HG03342 (cell line): ENCODE measurements at regions not wholly inside any gene's neighbourhood (a gene's known extent, or its start where the extent isn't known, plus 50 kb on each side); places are given as distances from the start of the nearest gene placed in this dataset.
A peak's percentile ranks its signal among the peaks of the same experiment; 100 is the strongest.
"Not testable (repeated sequence)": the region's sequence is repeated elsewhere in the genome, so short reads cannot be mapped to it uniquely, and the experiment has no call there.

Source experiments
- ATAC-seq: cut with Tn5 transposase; IDR thresholded peaks from one replicate; pipeline ENCODE4 v1.9.1; 2021; ENCODE audit warnings: mild to moderate bottlenecking, moderate library complexity; ENCODE audit not compliant: unreplicated experiment

GRCh38 chr15:20680257-20680815 is 138.7 kb upstream of the GOLGA6L6 start:
- not testable (repeated sequence) for ATAC-seq

DNA sequence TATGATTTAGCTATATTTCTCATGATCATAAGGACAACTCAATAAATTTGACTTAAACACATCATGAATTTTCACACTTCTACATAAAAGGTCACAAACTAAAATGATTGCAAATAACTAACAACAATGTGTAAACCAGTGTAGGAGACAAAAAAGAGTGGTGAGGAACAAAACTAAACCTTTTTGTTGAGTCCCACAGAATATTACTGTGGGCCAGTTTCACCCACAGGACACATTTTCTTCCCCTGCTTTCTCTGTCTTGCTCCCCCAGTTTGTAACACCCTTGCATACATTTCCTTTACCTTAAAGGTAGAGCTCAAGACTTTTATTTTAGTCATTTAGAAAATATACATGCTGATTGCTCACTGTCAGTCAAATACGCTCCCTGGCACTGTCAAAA is 130.9 kb upstream of the GOLGA6L6 start:
- no peak for ATAC-seq

- no peak for ATAC-seq
Measured at GRCh38 chr15:20671675-20672074, 130.1 kb upstream of the GOLGA6L6 start.

GRCh38 chr15:20666410-20666809 is 124.8 kb upstream of the GOLGA6L6 start:
- ATAC-seq: not testable (repeated sequence)

GRCh38 chr15:20665653-20666052 is 124.1 kb upstream of the GOLGA6L6 start:
- ATAC-seq: no peak

GRCh38 chr15:20659265-20659664 is 117.7 kb upstream of the GOLGA6L6 start:
- no peak for ATAC-seq

DNA sequence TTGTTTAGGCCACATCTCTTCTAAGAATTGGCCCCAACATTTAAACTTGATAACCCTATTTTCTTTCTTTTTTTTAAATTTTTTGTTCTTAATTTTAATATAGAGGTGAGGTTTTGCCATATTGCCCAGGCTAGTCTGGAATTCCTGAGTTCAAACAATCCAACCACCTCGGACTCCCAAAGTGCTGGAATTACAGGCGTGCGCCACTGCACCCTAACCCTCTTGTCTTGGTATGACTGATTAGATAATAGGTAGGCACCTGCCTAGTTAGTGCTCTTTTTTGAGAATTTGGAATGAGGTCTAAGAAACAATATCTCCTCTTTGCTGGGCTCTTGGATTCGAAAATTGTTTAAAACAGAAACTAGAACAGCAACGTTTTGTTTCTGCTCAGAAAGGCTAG is 116.4 kb upstream of the GOLGA6L6 start:
- no peak for ATAC-seq

- ATAC-seq: no peak
Measured at GRCh38 chr15:20657084-20657483, 115.5 kb upstream of the GOLGA6L6 start.

DNA sequence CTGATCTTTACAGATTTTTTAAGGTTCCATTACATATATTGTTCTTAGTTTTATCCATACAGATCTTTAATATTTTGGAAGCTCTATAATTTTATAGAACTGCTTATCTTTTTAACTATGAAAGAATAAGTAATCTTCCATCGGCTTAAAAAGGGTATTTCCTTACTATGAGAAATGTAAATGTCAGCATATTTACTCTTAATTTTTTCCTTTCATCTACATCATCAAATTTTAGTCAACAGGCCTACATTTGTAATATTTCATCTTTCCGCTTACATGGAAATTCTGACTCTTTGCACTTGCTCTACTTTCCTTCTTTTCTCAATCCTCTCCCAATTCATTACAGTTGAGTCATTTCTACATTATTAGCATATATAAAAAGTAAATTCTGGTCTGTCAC is 111.3 kb upstream of the GOLGA6L6 start:
- ATAC-seq: no peak

DNA sequence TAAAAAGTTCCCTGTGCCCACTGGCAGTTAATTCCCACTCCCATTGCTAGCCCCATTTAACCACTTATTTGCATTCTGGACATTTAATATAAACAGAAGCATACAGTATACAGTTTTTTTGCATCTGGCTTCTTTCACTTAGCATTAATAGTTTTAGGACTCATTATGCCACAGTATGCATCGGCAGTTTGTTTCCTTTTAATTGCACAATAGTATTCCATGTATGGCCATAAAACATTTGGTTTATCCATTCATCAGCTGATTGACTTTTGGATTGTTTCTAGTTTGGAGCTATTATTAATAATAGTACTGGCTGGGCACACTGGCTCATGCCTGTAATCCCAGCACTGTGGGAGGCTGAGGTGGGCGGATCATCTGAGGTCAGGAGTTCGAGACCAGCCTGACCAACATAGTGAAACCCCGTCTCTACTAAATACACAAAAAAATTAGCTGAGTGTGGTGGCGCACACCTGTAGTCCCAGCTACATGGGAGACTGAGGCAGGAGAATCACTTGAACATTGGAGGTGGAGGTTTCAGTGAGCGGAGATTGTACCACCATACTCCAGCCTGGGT is 106.9 kb upstream of the GOLGA6L6 start:
- not testable (repeated sequence) for ATAC-seq

GRCh38 chr15:20646529-20647142 is 105.0 kb upstream of the GOLGA6L6 start:
- ATAC-seq: no peak

DNA sequence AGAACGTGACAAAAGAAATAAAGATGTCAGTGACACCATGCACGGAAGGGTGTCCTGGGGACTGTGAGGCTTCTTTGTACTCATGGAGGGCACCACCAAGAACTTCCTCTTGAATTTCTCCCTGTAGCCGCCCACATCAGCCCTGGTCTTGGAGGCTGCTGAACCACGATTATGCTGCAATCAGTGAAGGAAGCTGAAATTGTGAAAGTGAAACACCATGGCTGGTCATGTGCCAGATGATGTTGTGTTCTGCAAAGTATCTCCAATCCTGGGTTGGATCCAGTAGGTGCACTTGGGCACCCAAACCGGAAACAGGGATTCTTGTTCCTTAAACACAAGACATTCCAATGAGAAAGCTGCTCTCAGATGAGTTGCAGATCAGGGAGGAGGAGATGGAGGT is 104.4 kb upstream of the GOLGA6L6 start:
- ATAC-seq: peak; percentile 55

DNA sequence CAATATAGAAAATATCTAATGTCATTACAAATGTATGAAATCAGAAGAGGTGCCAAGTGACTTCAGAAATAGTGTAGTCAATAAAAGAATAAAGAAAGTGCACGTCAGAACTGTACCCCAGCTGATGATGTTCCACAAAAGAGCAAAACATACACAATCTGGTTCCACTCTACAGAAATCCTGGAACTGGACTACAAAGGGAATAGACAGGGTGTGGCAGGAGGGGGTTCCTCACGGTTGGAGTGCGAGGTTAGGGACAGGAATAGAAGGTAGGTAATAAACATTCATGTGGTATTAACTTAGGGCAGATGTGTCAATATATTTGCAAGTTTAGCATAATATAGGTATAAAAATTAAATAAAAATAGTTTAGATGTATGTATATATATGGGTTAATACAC is 103.3 kb upstream of the GOLGA6L6 start:
- ATAC-seq: no peak

- ATAC-seq: no peak
Measured at GRCh38 chr15:20643829-20644425, 102.3 kb upstream of the GOLGA6L6 start.

DNA sequence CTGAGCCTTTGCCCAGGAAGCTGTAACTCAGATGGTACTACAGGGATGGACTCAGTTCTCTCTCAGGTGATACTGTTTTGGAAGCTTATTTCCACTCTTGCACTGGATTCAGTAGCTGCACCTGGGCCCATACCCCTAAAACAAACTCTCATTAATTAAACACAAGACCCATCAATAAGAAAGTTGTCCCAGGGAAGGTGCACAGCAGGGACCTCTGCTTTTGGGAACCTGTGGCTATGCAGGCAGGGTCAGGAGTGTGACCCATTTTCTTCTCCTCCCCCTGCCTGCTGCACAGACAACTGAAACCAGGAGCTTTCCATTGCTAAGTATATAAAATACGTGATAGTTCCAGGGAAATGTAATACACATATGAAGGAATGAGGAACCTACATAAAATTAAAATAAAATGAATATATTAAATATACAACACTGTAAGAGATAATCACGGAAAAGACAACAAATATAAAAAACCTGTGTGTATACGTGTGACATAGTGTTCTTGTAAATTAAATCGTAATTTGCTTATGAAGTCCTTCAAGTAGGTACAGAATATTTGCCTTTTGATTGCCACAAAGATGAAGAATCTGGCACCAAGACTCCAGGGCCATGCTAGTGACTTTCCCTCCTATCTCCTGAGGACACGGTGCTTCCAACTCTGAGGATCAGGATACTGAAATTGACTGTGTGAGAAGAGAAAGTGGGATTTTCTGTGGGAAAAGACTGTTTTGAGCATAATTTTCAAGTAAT is 101.6 kb upstream of the GOLGA6L6 start:
- no peak for ATAC-seq

DNA sequence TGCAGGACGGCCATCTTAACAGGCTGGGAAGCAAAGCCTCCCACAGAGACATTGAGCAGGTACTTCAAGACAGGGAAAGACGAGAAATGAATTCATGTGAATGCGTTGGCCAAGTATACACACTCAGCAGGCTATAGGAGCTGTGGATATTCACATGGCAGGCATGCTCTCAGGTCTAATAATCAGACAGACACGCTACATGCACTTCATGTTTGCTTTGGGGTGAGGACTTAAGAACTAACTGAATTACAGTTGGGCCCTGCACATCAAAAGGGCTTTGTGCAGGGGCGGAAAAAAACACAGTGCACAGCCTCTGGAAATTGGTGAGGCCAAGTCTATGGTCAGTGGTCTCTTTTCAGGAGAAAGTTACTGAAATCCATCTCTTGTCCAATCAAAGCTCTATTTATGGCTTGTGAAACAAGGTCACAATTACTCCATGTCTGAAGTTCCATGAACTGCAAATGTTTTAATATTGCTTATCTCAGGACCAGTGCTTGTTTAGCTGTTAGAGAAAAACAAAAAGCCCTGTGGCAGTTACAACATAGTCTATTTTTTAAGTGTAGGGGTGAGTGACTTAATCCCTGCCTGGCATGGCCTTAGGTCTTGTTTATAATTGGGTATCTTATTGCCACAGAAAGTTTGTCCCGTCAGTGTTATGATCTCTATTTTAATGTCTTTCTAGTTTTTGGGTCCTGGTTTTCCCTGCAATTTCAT is 100.6 kb upstream of the GOLGA6L6 start:
- no peak for ATAC-seq

- ATAC-seq: peak; percentile 63
Measured at GRCh38 chr15:20640427-20640826, 98.8 kb upstream of the GOLGA6L6 start.

GRCh38 chr15:20639224-20639623 is 97.6 kb upstream of the GOLGA6L6 start:
- not testable (repeated sequence) for ATAC-seq

GRCh38 chr15:20637499-20637898 is 95.9 kb upstream of the GOLGA6L6 start:
- ATAC-seq: peak; percentile 37

GRCh38 chr15:20629526-20629925 is 87.9 kb upstream of the GOLGA6L6 start:
- ATAC-seq: not testable (repeated sequence)

DNA sequence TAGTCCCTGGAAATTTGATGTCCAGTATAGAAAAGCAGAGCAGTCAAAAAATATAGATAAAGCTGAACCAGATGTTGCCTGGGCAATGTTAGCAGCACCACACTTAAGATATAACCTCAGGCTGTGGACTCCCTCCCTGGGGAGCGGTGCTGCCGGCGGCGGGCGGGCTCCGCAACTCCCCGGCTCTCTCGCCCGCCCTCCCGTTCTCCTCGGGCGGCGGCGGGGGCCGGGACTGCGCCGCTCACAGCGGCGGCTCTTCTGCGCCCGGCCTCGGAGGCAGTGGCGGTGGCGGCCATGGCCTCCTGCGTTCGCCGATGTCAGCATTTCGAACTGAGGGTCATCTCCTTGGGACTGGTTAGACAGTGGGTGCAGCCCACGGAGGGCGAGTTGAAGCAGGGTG is 86.9 kb upstream of the GOLGA6L6 start:
- not testable (repeated sequence) for ATAC-seq
